SK-N-SH (cell line): ENCODE measurements at regions not wholly inside any gene's neighbourhood (a gene's known extent, or its start where the extent isn't known, plus 50 kb on each side); places are given as distances from the start of the nearest gene placed in this dataset.
"Not testable (repeated sequence)": the region's sequence is repeated elsewhere in the genome, so short reads cannot be mapped to it uniquely, and the experiment has no call there.

Experiments used
- CTCF ChIA-PET: fragments of 300-600, 350-600 bp; formaldehyde crosslinking; extraction: SDS; loops from one replicate; lab custom pipeline; 2021; lab: Yijun Ruan, JAX
- POLR2A ChIA-PET: fragments of 350-600 bp; sonication (Branson Sonifier 250); formaldehyde crosslinking; extraction: SDS; loops from one replicate; lab custom pipeline; 2020; ENCODE audit warnings: antibody characterized with exemption, inconsistent platforms; lab: Yijun Ruan, JAX
- DNase-seq: peaks from one replicate; pipeline ENCODE4 v3.0.0; 2012
- H2AFZ ChIP-seq: fragments of 200-600 bp; sonication (generic); 2 replicates; pipeline ENCODE4 v1.8.1; 2016; ENCODE audit warnings: antibody characterized with exemption, mild to moderate bottlenecking, low read depth
- H3F3A ChIP-seq: fragments of 200-600 bp; sonication (generic); replicated peaks from 2 replicates; pipeline ENCODE3; 2016; ENCODE audit warnings: antibody characterized with exemption, mild to moderate bottlenecking; ENCODE audit not compliant: insufficient read depth
- H3K27ac ChIP-seq, 2 experiments: fragments of 200-500 bp in 1 of 2; fragments of 200-600 bp in 1 of 2; sonication (Bioruptor generic) in 1 of 2; sonication (generic), shearing (Covaris generic) in 1 of 2; 2 replicates each; pipeline versions ENCODE4 v1.5.1 to v1.6.1; 2014 to 2016; ENCODE audit warnings: low read depth in 2 of 2, inconsistent platforms in 1 of 2, low read length in 1 of 2, mild to moderate bottlenecking in 1 of 2, mixed read lengths in 1 of 2
- H3K27me3 ChIP-seq: fragments of 200-600 bp; sonication (generic), shearing (Covaris generic); 2 replicates; pipeline ENCODE4 v1.6.1; 2016; ENCODE audit warnings: mixed run types; ENCODE audit not compliant: insufficient read depth
- H3K36me3 ChIP-seq, 2 experiments: fragments of 200-500 bp in 1 of 2; fragments of 200-600 bp in 1 of 2; sonication (Bioruptor generic) in 1 of 2; sonication (generic) in 1 of 2; replicated peaks in 1 of 2; 2 replicates each; pipeline versions ENCODE3 to v1.5.1; 2014 to 2016; ENCODE audit warnings: low read length in 1 of 2, mild to moderate bottlenecking in 1 of 2; ENCODE audit not compliant: insufficient read depth in 2 of 2, control insufficient read depth in 1 of 2
- H3K4me1 ChIP-seq, 2 experiments: fragments of 200-500 bp in 1 of 2; fragments of 200-600 bp in 1 of 2; sonication (Bioruptor generic) in 1 of 2; sonication (generic), shearing (Covaris generic) in 1 of 2; 2 replicates each; pipeline versions ENCODE4 v1.5.1 to v1.6.1; 2014 to 2016; ENCODE audit warnings: low read depth in 1 of 2, low read length in 1 of 2, mixed run types in 1 of 2; ENCODE audit not compliant: insufficient read depth in 2 of 2, control insufficient read depth in 1 of 2
- H3K4me2 ChIP-seq: fragments of 200-600 bp; sonication (generic), shearing (Covaris generic); 2 replicates; pipeline ENCODE4 v1.6.1; 2017; ENCODE audit warnings: mixed run types
- H3K4me3 ChIP-seq, 2 experiments: fragments of 200-500 bp in 1 of 2; fragments of 200-600 bp in 1 of 2; sonication (Bioruptor generic) in 1 of 2; sonication (generic), shearing (Covaris generic) in 1 of 2; 2 replicates each; pipeline versions ENCODE4 v1.5.1 to v1.8.1; 2014 to 2016; ENCODE audit warnings: low read depth in 2 of 2, inconsistent platforms in 1 of 2, low read length in 1 of 2, mild to moderate bottlenecking in 1 of 2, mixed read lengths in 1 of 2, moderate library complexity in 1 of 2
- H3K79me2 ChIP-seq: fragments of 200-600 bp; sonication (generic); 2 replicates; pipeline ENCODE4 v1.8.1; 2017; ENCODE audit warnings: mild to moderate bottlenecking; ENCODE audit not compliant: insufficient read depth
- H3K9ac ChIP-seq: fragments of 200-600 bp; sonication (generic); 2 replicates; pipeline ENCODE4 v1.6.1; 2017; ENCODE audit warnings: mixed run types
- H3K9me2 ChIP-seq: fragments of 200-600 bp; sonication (generic); 2 replicates; pipeline ENCODE4 v1.6.1; 2017; ENCODE audit warnings: mixed run types
- H3K9me3 ChIP-seq: fragments of 200-600 bp; sonication (generic); 2 replicates; pipeline ENCODE4 v1.6.1; 2017; ENCODE audit warnings: mixed run types, mild to moderate bottlenecking, moderate library complexity
- H4K20me1 ChIP-seq: fragments of 200-600 bp; sonication (generic); 2 replicates; pipeline ENCODE4 v1.6.1; 2017; ENCODE audit warnings: mild to moderate bottlenecking, mixed run types; ENCODE audit not compliant: insufficient read depth
- CHD2 ChIP-seq: fragments of 150-350 bp; IDR thresholded peaks from 2 replicates; pipeline ENCODE4 v1.6.1; 2018; ENCODE audit warnings: low read length; ENCODE audit not compliant: partially characterized antibody
- ELF1 ChIP-seq: IDR thresholded peaks from 2 replicates; pipeline ENCODE4 v1.4.0; 2012
- EZH2phosphoT487 ChIP-seq: fragments of 200-600 bp; sonication (generic); IDR thresholded peaks from 2 replicates; pipeline ENCODE4 v1.6.1; 2017; ENCODE audit warnings: low read depth, mixed run types, mild to moderate bottlenecking, antibody characterized with exemption, moderate library complexity, borderline replicate concordance
- FOSL2 ChIP-seq: IDR thresholded peaks from 2 replicates; pipeline ENCODE4 v1.4.0; 2012; ENCODE audit warnings: low read depth, mild to moderate bottlenecking, moderate library complexity, borderline replicate concordance
- FOXJ3 ChIP-seq: sonication (generic); formaldehyde crosslinking; IDR thresholded peaks from 2 replicates; pipeline ENCODE4 v1.5.1; 2020; ENCODE audit warnings: mild to moderate bottlenecking, missing genetic modification reagents
- MEF2A ChIP-seq: IDR thresholded peaks from 2 replicates; pipeline ENCODE4 v1.4.0; 2012; ENCODE audit warnings: low read depth, borderline replicate concordance
- NRF1 ChIP-seq: IDR thresholded peaks from 2 replicates; pipeline ENCODE4 v1.6.1; 2012; ENCODE audit warnings: low read depth, mild to moderate bottlenecking, low read length
- POLR2AphosphoS5 ChIP-seq: IDR thresholded peaks from 2 replicates; pipeline ENCODE4 v1.6.1; 2012; ENCODE audit warnings: low read depth, low read length
- RFX5 ChIP-seq: IDR thresholded peaks from 2 replicates; pipeline ENCODE4 v1.6.1; 2012; ENCODE audit warnings: mild to moderate bottlenecking, improper control_type of control experiment, low read length
- TCF12 ChIP-seq: IDR thresholded peaks from 2 replicates; pipeline ENCODE4 v1.4.0; 2012
- YY1 ChIP-seq: IDR thresholded peaks from 2 replicates; pipeline ENCODE4 v1.4.0; 2012; ENCODE audit warnings: low read depth, mild to moderate bottlenecking
- WGBS: methylation state at CpG from one replicate; pipeline ENCODE4 v1.1.6; 2017; ENCODE audit warnings: low lambda C conversion rate; 5-methylcytosine and 5-hydroxymethylcytosine counted together
- TF ChIP-seq, protein P1 (sequence below): IDR thresholded peaks from 2 replicates; pipeline ENCODE4; 2012
- TF ChIP-seq, protein P2 (sequence below): fragments of 150-350 bp; IDR thresholded peaks from 2 replicates; pipeline ENCODE4 v1.6.1; 2016; ENCODE audit warnings: mild to moderate bottlenecking, low read depth, low read length
- TF ChIP-seq, protein P3 (sequence below): IDR thresholded peaks from 2 replicates; pipeline ENCODE4 v1.4.0; 2012; ENCODE audit warnings: low read depth

DNA sequence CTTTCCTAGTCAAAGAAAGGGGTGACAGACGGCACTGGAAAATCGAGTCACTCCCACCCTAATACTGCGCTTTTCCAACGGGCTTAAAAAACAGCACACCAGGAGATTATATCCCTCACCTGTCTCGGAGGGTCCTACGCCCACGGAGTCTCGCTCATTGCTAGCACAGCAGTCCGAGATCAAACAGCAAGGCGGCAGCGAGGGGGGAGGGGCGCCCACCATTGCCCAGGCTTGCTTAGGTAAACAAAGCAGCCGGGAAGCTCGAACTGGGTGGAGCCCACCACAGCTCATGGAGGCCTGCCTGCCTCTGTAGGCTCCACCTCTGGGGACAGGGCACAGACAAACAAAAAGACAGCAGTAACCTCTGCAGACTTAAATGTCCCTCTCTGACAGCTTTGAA lies 280.7 kb downstream of the TFAP2A start:
- CTCF ChIA-PET, POLR2A ChIA-PET: not testable (repeated sequence)
- WGBS: 25% methylated on average over 8 of the region's 14 CpGs

DNA sequence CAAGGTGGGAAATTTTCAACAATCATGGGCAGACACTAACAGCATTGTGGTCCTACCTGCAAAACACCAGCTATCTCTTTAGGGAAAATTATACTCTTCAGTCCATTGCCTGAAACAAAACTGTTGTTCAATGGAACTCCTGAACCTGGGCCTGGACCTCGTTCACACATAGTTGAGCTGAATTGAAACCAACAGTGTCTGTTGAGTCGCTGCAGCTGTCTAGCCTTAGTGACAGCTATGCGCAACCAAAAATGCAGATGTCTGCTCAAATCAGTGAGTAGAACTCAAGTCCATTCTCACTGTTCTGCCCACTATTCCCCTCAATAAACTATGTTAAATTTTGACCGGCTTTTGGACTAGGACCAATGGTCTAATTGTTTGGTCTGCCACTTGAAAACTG lies 286.2 kb downstream of the TFAP2A start:
- Histone ChIP-seq H3K36me3 (no peaks in the 10 kb centered on the region), H2AFZ (no peak overlapping the region), H3K4me3 (no peak overlapping the region), H3F3A (no peaks in the 10 kb centered on the region), H3K4me2 (no peak overlapping the region), H3K79me2 (no peaks in the 10 kb centered on the region), H3K4me1 (no peaks in the 10 kb centered on the region), H3K27ac (no peak overlapping the region), H4K20me1 (no peaks in the 10 kb centered on the region), H3K9ac (no peak overlapping the region), H3K27me3 (no peaks in the 10 kb centered on the region; the same call in 1 of the 2 replicates), H3K9me3 (no peaks in the 10 kb centered on the region), H3K9me2 (no peaks in the 10 kb centered on the region)
- TF ChIP-seq, protein P1, sequence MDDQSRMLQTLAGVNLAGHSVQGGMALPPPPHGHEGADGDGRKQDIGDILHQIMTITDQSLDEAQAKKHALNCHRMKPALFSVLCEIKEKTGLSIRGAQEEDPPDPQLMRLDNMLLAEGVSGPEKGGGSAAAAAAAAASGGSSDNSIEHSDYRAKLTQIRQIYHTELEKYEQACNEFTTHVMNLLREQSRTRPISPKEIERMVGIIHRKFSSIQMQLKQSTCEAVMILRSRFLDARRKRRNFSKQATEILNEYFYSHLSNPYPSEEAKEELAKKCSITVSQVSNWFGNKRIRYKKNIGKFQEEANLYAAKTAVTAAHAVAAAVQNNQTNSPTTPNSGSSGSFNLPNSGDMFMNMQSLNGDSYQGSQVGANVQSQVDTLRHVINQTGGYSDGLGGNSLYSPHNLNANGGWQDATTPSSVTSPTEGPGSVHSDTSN: no peak
- TF ChIP-seq CHD2 (no peak), ELF1 (no peak), EZH2phosphoT487 (no peak), FOSL2 (no peak), POLR2AphosphoS5 (no peak), RFX5 (no peak), TCF12 (no peak), YY1 (no peak), MEF2A (no peak), NRF1 (no peak), FOXJ3 (CRISPR knock-in tag) (no peak)
- TF ChIP-seq, protein P2, sequence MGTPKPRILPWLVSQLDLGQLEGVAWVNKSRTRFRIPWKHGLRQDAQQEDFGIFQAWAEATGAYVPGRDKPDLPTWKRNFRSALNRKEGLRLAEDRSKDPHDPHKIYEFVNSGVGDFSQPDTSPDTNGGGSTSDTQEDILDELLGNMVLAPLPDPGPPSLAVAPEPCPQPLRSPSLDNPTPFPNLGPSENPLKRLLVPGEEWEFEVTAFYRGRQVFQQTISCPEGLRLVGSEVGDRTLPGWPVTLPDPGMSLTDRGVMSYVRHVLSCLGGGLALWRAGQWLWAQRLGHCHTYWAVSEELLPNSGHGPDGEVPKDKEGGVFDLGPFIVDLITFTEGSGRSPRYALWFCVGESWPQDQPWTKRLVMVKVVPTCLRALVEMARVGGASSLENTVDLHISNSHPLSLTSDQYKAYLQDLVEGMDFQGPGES: no peak
- TF ChIP-seq, protein P3, sequence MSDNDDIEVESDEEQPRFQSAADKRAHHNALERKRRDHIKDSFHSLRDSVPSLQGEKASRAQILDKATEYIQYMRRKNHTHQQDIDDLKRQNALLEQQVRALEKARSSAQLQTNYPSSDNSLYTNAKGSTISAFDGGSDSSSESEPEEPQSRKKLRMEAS: no peak
- ChIA-PET CTCF (no interaction called here), POLR2A (no interaction called here)
- WGBS: 36% methylated on average over 4 of the region's 4 CpGs
- no peak for DNase-seq

More for the DNA sequence above, 280.7 kb downstream of the TFAP2A start:
- H3K9me3 ChIP-seq, H4K20me1 ChIP-seq, H3K36me3 ChIP-seq, H3K4me1 ChIP-seq, H2AFZ ChIP-seq, H3K4me3 ChIP-seq, H3K4me2 ChIP-seq, H3K27me3 ChIP-seq, DNase-seq, H3K9ac ChIP-seq, H3K9me2 ChIP-seq, H3F3A ChIP-seq, H3K27ac ChIP-seq, H3K79me2 ChIP-seq: not testable (repeated sequence)
